ENCODE measurements at regions not wholly inside any gene's neighbourhood (a gene's known extent, or its start where the extent isn't known, plus 50 kb on each side); places are given as distances from the start of the nearest gene placed in this dataset.

DNA sequence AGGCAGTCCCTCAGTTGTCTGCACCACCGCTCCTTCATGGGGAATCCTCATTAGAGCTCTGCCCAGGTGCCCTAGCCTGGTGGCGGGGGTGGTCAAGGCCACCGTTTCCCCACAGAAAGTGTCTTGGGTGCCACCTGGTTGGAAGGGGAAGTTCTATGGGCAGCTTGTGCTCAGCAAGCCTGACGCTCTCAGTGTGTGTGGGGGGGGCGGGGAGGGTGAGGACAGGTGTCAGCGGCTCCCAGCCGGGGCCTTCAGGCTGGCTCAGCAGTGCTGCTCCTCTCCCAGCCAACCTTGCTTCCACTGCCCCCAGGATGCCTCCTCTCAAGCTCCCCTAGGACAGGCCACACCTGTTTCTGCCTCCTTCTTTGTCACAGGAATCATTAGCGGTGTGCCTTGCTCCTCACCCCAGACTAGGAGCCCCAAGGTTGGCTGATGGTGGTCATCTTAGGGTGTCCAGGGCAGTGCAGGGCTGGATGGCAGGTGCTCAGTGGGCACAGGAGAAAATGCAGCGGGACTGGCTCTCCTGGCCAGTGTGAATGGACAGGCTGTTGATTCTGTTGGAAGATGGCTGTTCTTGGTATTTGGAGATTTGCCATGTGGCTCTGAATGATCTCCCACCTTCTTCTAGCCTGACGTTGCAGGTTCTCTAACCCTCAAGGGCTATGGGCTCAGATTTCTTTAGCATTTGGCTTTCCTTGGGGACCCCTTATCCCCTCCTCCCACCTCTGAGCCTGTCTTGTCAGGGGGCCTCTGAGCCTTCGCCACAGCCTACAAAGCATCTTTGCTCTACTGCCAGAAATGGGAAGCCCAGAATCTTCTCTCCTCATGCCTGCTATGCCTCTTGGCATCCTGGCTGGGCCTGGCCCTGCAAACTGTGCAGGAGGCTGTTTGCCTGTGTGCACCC is 185.8 kb upstream of the HS6ST1 start:
- DNase-seq (ENCODE audit: low read depth) = no peak
- no peak overlapping the region for H3K4me3 ChIP-seq (ENCODE audit: low read depth, low read length)
- no peak for TF ChIP-seq CTCF (IDR thresholded peaks at IDR 0.05; ENCODE audit: insufficient read depth, low read length)

GRCh38 chr2:128505150-128505490 is 186.5 kb upstream of the HS6ST1 start:
- DNase-seq (ENCODE audit: low read depth) = no peak
- TF ChIP-seq CTCF (IDR thresholded peaks at IDR 0.05; ENCODE audit: insufficient read depth, low read length) = no peak
- no peak overlapping the region for H3K4me3 ChIP-seq (ENCODE audit: low read depth, low read length)

- H3K4me3 ChIP-seq (ENCODE audit: low read depth, low read length) = no peak overlapping the region
- TF ChIP-seq CTCF (IDR thresholded peaks at IDR 0.05; ENCODE audit: insufficient read depth, low read length) = no peak
- DNase-seq (ENCODE audit: low read depth) = no peak
Observed at GRCh38 chr2:128505575-128506526, 187.2 kb upstream of the HS6ST1 start.

DNA sequence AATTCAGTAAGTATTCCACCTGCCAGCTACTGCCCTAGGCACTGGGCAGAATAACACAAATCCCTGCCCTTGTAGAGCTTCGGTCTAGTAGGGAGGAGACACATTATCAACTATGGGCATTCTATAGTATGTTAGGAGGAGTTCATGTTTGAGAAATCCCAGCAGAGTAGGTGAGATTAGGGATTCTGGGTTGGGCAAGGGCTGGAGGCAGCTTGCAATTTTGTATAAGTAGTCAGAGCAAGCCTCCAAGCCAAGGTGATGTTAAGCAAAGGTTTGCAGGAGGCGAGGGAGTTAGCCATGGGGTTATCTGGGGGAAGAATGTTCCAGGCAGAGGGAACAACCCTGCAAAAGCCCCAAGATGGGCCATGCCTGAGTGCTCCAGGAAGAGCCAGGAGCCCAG is 187.9 kb upstream of the HS6ST1 start:
- H3K4me3 ChIP-seq (ENCODE audit: low read depth, low read length) = no peak overlapping the region
- DNase-seq (ENCODE audit: low read depth) = no peak
- no peak for TF ChIP-seq CTCF (IDR thresholded peaks at IDR 0.05; ENCODE audit: insufficient read depth, low read length)

- peak; percentile 74 for DNase-seq (ENCODE audit: low read depth)
- TF ChIP-seq CTCF (IDR thresholded peaks at IDR 0.05; ENCODE audit: insufficient read depth, low read length) = no peak
- H3K4me3 ChIP-seq (ENCODE audit: low read depth, low read length) = no peak overlapping the region
Observed at GRCh38 chr2:128510701-128511397, 192.2 kb upstream of the HS6ST1 start.

DNA sequence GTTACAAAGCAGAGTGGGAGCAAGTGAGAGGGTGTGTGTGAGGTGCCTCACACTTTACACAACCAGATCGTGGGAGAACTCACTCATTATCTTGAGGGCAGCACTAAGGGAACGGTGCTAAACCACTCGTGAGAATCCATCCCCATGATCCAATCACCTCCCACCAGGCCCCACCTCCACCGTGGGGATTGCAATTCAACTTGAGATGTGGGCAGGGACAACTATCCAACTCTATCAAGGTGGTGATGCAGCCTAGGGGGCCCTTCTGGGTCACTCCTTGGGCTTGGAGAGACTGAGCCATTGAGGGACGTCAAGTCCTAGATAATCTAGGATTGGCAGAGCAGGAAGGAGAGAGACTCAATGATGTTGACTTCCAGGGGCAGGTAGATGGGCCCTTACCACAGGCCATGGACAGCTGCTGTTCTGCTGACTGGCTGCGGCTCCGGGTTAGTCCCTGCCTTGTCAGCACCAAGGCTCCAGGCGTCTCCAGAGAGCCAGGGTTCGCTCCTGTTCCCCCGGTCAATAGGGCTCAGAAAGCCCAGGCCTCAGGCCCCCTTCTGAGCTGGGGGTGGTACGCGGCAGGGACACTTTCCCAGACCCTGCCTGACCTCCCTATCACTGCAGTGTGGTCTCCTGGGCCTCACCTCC is 193.2 kb upstream of the HS6ST1 start:
- no peak for DNase-seq (ENCODE audit: low read depth)
- no peak overlapping the region for H3K4me3 ChIP-seq (ENCODE audit: low read depth, low read length)
- no peak for TF ChIP-seq CTCF (IDR thresholded peaks at IDR 0.05; ENCODE audit: insufficient read depth, low read length)

All from fibroblast of the aortic adventitia (primary cell).